ENCODE measurements at regions not wholly inside any gene's neighbourhood (a gene's known extent, or its start where the extent isn't known, plus 50 kb on each side); places are given as distances from the start of the nearest gene placed in this dataset.

GRCh38 chr4:35063031-35063570 is 1181.2 kb downstream of the ARAP2 start:
- no peak for DNase-seq (ENCODE audit: low read depth)

GRCh38 chr4:35066406-35066805 is 1177.9 kb downstream of the ARAP2 start:
- DNase-seq (ENCODE audit: low read depth) = no peak

DNA sequence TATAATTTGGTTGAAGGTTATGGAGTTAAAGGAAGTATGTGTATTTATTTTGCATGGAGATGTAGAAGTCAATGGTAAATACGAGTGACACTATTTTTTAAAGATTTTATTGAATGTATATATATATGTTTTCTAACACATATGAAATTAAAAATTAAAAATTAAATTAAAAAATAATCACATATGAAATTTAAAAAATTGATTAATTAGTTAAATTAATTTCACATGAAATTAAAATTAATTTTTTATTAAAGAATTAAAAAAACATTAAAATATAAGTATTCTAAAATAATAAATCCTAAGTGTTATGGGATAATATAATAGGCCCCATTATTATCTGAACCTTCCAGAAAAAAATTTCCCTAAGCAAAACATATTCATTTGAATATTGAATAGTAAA is 1163.5 kb downstream of the ARAP2 start:
- DNase-seq (ENCODE audit: low read depth) = no peak

GRCh38 chr4:35087218-35087617 is 1157.1 kb downstream of the ARAP2 start:
- no peak for DNase-seq (ENCODE audit: low read depth)

DNA sequence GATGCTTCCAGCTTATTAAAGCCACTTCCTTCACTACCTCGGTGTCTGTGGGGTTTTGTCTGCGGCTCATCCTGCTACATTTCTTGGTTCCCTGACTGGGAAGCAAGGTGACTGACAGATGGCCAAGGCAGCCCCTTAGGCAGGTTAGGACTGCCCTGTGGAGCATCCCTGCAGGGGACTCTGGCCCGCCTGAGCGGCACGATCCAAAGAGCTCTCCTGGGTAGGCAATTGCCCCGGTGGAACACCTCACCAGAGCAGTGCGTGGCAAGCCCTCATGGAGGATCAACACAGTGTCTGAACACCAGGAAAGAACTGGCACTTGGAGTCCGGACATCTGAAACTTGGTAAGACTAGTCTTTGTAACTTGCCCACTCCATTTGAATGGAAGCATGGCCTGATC is 1143.4 kb downstream of the ARAP2 start:
- DNase-seq (ENCODE audit: low read depth) = no peak

GRCh38 chr4:35102066-35102465 is 1142.2 kb downstream of the ARAP2 start:
- no peak for DNase-seq (ENCODE audit: low read depth)

- no peak for DNase-seq (ENCODE audit: low read depth)
Observed at GRCh38 chr4:35105486-35105885, 1138.8 kb downstream of the ARAP2 start.

GRCh38 chr4:35106091-35106734 is 1138.1 kb downstream of the ARAP2 start:
- DNase-seq (ENCODE audit: low read depth) = no peak

DNA sequence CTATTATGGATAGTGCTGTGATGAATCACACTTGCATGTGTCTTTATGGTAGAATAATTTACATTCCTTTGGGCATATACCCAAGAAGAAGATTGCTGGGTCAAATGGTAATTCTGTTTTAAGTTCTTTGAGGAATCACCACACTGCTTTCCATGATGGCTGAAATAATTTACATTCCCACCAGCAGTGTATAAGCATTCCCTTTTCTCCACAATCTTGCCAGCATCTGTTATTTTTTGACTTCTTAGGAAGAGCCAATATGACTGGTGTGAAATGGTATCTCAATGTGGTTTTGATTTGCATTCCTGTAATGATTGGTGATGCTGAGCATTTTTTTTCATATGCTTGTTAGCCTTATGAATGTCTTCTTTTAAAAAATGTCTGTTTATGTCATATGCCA is 1120.2 kb downstream of the ARAP2 start:
- DNase-seq (ENCODE audit: low read depth) = no peak

GRCh38 chr4:35125995-35126712 is 1118.2 kb downstream of the ARAP2 start:
- no peak for DNase-seq (ENCODE audit: low read depth)

DNA sequence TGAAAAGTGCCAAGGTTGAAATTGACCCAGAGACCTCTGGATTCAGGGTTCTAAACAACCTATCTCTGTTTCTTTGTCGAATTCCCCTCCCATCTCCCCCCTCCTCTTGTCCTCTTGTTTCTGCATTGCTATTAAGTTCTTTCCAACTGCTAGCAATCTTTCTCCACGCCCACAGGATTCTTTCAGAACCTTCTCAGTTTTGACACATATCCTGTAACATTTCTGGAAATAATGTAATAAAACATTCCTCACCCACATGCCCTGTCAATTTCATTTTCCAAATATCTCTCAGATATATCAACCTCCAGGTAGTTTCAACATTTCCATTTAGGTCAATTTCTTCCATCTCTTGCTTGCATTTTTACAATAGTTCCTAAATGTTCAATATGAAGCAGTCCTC is 1105.9 kb downstream of the ARAP2 start:
- DNase-seq (ENCODE audit: low read depth) = no peak

- DNase-seq (ENCODE audit: low read depth) = no peak
Observed at GRCh38 chr4:35147761-35148160, 1096.6 kb downstream of the ARAP2 start.

GRCh38 chr4:35151816-35152572 is 1092.3 kb downstream of the ARAP2 start:
- DNase-seq (ENCODE audit: low read depth) = no peak

DNA sequence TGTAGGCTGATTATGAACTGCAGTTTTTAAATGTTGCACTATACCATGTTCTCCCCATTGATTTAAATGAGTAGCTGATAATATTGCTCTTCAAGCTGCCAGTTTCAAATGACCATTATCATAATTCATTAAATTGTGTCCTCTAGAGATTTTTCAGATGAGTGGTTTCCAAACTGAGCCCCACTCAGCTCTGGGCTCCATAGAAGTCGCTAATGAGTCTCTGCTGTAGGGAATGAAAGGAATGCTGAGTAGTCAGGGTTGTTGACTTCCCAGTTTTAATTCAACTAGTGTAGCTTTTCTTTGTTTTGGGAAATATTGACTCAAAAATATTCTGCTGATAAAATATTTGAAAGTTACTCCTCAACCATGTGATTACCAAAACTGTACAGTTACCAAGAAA is 1081.1 kb downstream of the ARAP2 start:
- DNase-seq (ENCODE audit: low read depth) = no peak

DNA sequence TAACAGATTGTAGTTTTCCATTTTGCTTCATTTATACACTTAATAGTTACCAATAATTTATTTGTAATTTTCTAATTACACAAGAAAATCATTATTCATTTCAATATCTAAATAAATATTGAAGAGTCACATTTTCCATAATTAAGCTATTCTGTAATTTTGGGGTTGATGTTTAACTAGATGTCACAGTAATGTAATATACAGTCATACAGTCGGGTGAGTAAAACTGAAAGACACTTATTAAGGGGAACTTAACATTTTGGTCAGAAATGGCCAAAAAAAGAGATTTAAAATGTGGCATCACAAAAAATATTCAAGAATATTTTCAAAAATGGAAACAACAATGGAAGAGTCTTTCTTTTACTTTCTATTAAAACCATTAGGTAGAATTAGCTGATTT is 1080.3 kb downstream of the ARAP2 start:
- DNase-seq (ENCODE audit: low read depth) = no peak

GRCh38 chr4:35166466-35166865 is 1077.8 kb downstream of the ARAP2 start:
- no peak for DNase-seq (ENCODE audit: low read depth)

DNA sequence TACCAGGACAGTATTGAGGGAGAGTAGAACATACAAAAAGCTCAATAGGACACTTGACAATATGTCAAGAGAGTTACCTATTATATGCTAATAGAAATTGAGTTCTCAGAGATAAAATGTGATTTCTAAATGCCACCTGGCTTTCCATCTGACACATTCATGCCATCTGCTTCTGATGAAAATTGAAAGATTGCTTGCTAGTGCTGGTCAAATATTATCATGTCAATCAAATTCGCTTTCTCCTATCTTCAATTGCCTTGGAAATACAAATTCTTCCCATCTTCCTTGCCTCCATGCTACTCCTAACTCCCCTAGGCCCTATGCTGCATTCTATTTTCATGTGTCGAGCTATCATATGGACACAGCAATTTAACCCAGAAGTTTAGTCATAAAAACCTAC is 1076.9 kb downstream of the ARAP2 start:
- DNase-seq (ENCODE audit: low read depth) = no peak

GRCh38 chr4:35175487-35175886 is 1068.8 kb downstream of the ARAP2 start:
- no peak for DNase-seq (ENCODE audit: low read depth)

GRCh38 chr4:35175894-35176293 is 1068.4 kb downstream of the ARAP2 start:
- no peak for DNase-seq (ENCODE audit: low read depth)

- DNase-seq (ENCODE audit: low read depth) = no peak
Observed at GRCh38 chr4:35182451-35182850, 1061.9 kb downstream of the ARAP2 start.

- DNase-seq (ENCODE audit: low read depth) = no peak
Observed at GRCh38 chr4:35189988-35190613, 1054.2 kb downstream of the ARAP2 start.

GRCh38 chr4:35201403-35201802 is 1042.9 kb downstream of the ARAP2 start:
- DNase-seq (ENCODE audit: low read depth) = no peak

Data from EH (cell line).